Neural cell (in vitro differentiated cells): ENCODE measurements at regions not wholly inside any gene's neighbourhood (a gene's known extent, or its start where the extent isn't known, plus 50 kb on each side); places are given as distances from the start of the nearest gene placed in this dataset.

ENCODE experiments used
- CTCF ChIP-seq: fragments of 450-650 bp; IDR thresholded peaks from 2 replicates; pipeline ENCODE4 v1.5.1; 2014; ENCODE audit warnings: antibody characterized with exemption, mild to moderate bottlenecking, moderate library complexity; ENCODE audit not compliant: poor library complexity, severe bottlenecking
- EP300 ChIP-seq: fragments of 450-650 bp; conservative IDR thresholded peaks from 2 replicates; pipeline ENCODE4 v1.6.1; 2014; ENCODE audit warnings: antibody characterized with exemption, mild to moderate bottlenecking, moderate library complexity; ENCODE audit not compliant: poor library complexity, severe bottlenecking
- EZH2 ChIP-seq: fragments of 200-600, 300-800 bp; shearing (Covaris generic), sonication (generic); IDR thresholded peaks from 2 replicates; pipeline ENCODE4 v1.6.1; 2014; ENCODE audit warnings: antibody characterized with exemption, low read length, borderline replicate concordance, mild to moderate bottlenecking; ENCODE audit not compliant: insufficient read depth, poor library complexity, severe bottlenecking
- POLR2AphosphoS5 ChIP-seq: IDR thresholded peaks from 2 replicates; pipeline ENCODE4 v1.6.1; 2012
- TAF1 ChIP-seq: IDR thresholded peaks from 2 replicates; pipeline ENCODE4 v1.6.1; 2012; ENCODE audit warnings: low read depth
- TF ChIP-seq, protein P1 (sequence below): IDR thresholded peaks from 2 replicates; pipeline ENCODE4 v1.6.1; 2012; ENCODE audit warnings: borderline replicate concordance

DNA sequence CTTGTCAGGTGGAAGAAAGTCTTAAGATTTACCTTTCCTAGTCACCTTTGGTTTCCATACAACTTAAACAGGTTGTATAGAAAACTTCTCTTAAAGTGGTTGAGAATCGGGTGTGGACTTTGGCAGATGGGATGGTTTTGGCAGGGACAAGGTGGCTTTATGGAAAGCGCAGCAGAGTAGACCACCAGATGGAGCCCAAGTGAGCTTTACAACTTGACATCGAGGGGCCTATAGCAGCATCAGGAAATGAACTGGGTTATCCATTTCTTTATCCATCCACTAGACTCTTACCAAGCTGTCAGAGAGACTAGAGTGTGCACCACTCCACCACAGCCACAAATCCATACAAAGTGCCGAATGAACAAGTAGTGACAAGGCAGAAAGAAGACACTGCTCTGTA lies 85.3 kb upstream of the MBNL1 start:
- peak; percentile 47 for TF ChIP-seq CTCF
- TF ChIP-seq TAF1: no peak
- TF ChIP-seq EZH2: no peak
- TF ChIP-seq POLR2AphosphoS5: no peak
- TF ChIP-seq, protein P1, sequence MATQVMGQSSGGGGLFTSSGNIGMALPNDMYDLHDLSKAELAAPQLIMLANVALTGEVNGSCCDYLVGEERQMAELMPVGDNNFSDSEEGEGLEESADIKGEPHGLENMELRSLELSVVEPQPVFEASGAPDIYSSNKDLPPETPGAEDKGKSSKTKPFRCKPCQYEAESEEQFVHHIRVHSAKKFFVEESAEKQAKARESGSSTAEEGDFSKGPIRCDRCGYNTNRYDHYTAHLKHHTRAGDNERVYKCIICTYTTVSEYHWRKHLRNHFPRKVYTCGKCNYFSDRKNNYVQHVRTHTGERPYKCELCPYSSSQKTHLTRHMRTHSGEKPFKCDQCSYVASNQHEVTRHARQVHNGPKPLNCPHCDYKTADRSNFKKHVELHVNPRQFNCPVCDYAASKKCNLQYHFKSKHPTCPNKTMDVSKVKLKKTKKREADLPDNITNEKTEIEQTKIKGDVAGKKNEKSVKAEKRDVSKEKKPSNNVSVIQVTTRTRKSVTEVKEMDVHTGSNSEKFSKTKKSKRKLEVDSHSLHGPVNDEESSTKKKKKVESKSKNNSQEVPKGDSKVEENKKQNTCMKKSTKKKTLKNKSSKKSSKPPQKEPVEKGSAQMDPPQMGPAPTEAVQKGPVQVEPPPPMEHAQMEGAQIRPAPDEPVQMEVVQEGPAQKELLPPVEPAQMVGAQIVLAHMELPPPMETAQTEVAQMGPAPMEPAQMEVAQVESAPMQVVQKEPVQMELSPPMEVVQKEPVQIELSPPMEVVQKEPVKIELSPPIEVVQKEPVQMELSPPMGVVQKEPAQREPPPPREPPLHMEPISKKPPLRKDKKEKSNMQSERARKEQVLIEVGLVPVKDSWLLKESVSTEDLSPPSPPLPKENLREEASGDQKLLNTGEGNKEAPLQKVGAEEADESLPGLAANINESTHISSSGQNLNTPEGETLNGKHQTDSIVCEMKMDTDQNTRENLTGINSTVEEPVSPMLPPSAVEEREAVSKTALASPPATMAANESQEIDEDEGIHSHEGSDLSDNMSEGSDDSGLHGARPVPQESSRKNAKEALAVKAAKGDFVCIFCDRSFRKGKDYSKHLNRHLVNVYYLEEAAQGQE: no peak
- TF ChIP-seq EP300: no peak
